ENCODE measurements at regions not wholly inside any gene's neighbourhood (a gene's known extent, or its start where the extent isn't known, plus 50 kb on each side); places are given as distances from the start of the nearest gene placed in this dataset.
"Not testable (repeated sequence)": the region's sequence is repeated elsewhere in the genome, so short reads cannot be mapped to it uniquely, and the experiment has no call there.

GRCh38 chr3:75321060-75321459 lies 343.1 kb upstream of the FRG2C start:
- TF ChIP-seq, protein P1, sequence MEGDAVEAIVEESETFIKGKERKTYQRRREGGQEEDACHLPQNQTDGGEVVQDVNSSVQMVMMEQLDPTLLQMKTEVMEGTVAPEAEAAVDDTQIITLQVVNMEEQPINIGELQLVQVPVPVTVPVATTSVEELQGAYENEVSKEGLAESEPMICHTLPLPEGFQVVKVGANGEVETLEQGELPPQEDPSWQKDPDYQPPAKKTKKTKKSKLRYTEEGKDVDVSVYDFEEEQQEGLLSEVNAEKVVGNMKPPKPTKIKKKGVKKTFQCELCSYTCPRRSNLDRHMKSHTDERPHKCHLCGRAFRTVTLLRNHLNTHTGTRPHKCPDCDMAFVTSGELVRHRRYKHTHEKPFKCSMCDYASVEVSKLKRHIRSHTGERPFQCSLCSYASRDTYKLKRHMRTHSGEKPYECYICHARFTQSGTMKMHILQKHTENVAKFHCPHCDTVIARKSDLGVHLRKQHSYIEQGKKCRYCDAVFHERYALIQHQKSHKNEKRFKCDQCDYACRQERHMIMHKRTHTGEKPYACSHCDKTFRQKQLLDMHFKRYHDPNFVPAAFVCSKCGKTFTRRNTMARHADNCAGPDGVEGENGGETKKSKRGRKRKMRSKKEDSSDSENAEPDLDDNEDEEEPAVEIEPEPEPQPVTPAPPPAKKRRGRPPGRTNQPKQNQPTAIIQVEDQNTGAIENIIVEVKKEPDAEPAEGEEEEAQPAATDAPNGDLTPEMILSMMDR (conservative IDR thresholded peaks at IDR 0.05; ENCODE audit: low read depth, low read length), result no peak
- DNase-seq (ENCODE audit: low read depth), result no peak
- no peak overlapping the region for H3K4me3 ChIP-seq (ENCODE audit: low read length)

DNA sequence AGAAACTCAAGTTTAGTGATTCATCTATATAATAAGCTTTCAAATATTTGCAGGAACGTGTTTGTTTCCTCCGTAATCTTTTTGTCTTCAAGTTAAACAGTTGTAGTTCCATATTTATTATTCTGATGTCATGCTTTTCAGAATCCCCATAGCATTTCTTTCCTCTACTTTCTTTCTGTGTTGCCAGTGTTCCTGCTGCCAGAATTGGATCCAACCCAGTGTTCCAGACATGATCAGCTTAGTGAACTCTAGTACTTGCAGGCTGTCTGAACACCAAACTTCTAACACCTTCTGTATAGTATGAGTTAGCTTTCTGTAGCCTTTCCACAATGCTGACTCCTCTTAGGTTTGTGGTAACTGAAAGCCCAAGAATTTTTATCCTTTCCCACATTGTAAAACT lies 340.2 kb upstream of the FRG2C start:
- not testable (repeated sequence) for DNase-seq (ENCODE audit: low read depth); H3K4me3 ChIP-seq (ENCODE audit: low read length)

GRCh38 chr3:75325716-75326115 lies 338.4 kb upstream of the FRG2C start:
- no peak for DNase-seq (ENCODE audit: low read depth)
- TF ChIP-seq, protein P1 (conservative IDR thresholded peaks at IDR 0.05; ENCODE audit: low read depth, low read length), result no peak
- no peak overlapping the region for H3K4me3 ChIP-seq (ENCODE audit: low read length)

GRCh38 chr3:75327453-75327852 lies 336.7 kb upstream of the FRG2C start:
- no peak overlapping the region for H3K4me3 ChIP-seq (ENCODE audit: low read length)
- TF ChIP-seq, protein P1 (conservative IDR thresholded peaks at IDR 0.05; ENCODE audit: low read depth, low read length), result no peak

GRCh38 chr3:75329476-75330097 lies 334.5 kb upstream of the FRG2C start:
- TF ChIP-seq, protein P1 (conservative IDR thresholded peaks at IDR 0.05; ENCODE audit: low read depth, low read length), result no peak
- H3K4me3 ChIP-seq (ENCODE audit: low read length), result no peak overlapping the region
- no peak for DNase-seq (ENCODE audit: low read depth)

More at GRCh38 chr3:75327453-75327852, 336.7 kb upstream of the FRG2C start:
- DNase-seq (ENCODE audit: low read depth), result no peak

- H3K4me3 ChIP-seq (ENCODE audit: low read length); DNase-seq (ENCODE audit: low read depth): not testable (repeated sequence)
These were observed 333.7 kb upstream of the FRG2C start for GRCh38 chr3:75330446-75330845.

- H3K4me3 ChIP-seq (ENCODE audit: low read length); DNase-seq (ENCODE audit: low read depth): not testable (repeated sequence)
These were observed 332.0 kb upstream of the FRG2C start for GRCh38 chr3:75332090-75332489.

GRCh38 chr3:75332794-75333193 lies 331.3 kb upstream of the FRG2C start:
- DNase-seq (ENCODE audit: low read depth), result no peak
- TF ChIP-seq, protein P1 (conservative IDR thresholded peaks at IDR 0.05; ENCODE audit: low read depth, low read length), result no peak
- H3K4me3 ChIP-seq (ENCODE audit: low read length), result no peak overlapping the region

- no peak for DNase-seq (ENCODE audit: low read depth)
- TF ChIP-seq, protein P1 (conservative IDR thresholded peaks at IDR 0.05; ENCODE audit: low read depth, low read length), result no peak
- no peak overlapping the region for H3K4me3 ChIP-seq (ENCODE audit: low read length)
These were observed 329.8 kb upstream of the FRG2C start for GRCh38 chr3:75334299-75334698.

Measured in retinal pigment epithelial cell (primary cell).